Left ventricle myocardium inferior (tissue), 1 donor: ENCODE measurements at regions not wholly inside any gene's neighbourhood (a gene's known extent, or its start where the extent isn't known, plus 50 kb on each side); places are given as distances from the start of the nearest gene placed in this dataset.

Source experiments
- DNase-seq: peaks from one replicate; pipeline ENCODE4 v3.0.0-alpha.2; 2020
- H3K27ac ChIP-seq: fragments of 200-600 bp; replicated peaks from 2 replicates; pipeline ENCODE4 v1.8.0; 2021
- H3K27me3 ChIP-seq: fragments of 200-600 bp; 2 replicates; pipeline ENCODE4 v1.8.0; 2021; ENCODE audit warnings: low read depth
- H3K36me3 ChIP-seq: fragments of 200-600 bp; 2 replicates; pipeline ENCODE4 v1.8.0; 2021
- H3K4me1 ChIP-seq: fragments of 200-600 bp; 2 replicates; pipeline ENCODE4 v1.8.0; 2021
- H3K4me3 ChIP-seq: fragments of 200-600 bp; 2 replicates; pipeline ENCODE4 v1.8.0; 2021; ENCODE audit warnings: mild to moderate bottlenecking, moderate library complexity
- H3K9me3 ChIP-seq: fragments of 200-600 bp; replicated peaks from 2 replicates; pipeline ENCODE4 v1.8.0; 2021
- CTCF ChIP-seq: fragments of 200-600 bp; IDR thresholded peaks from 2 replicates; pipeline ENCODE4 v1.8.0; 2021; ENCODE audit warnings: antibody characterized with exemption, mild to moderate bottlenecking, borderline replicate concordance
- intact Hi-C: fragments of 100-400 bp; cut with micrococcal nuclease; formaldehyde crosslinking; loops from one replicate; pipeline ENCODE4 v1.11.0; 2022
- donor health status: DM: no; HTN: yes; CAD: no; lungs with severe emphysema.

- Histone ChIP-seq H3K36me3 (no peaks in the 10 kb centered on the region), H3K27ac (no peak overlapping the region), H3K4me3 (no peak overlapping the region), H3K4me1 (no peaks in the 10 kb centered on the region), H3K9me3 (no peaks in the 10 kb centered on the region), H3K27me3 (no peaks in the 10 kb centered on the region)
- DNase-seq, result no peak
- intact Hi-C loops, result no loop called here
- no peak for TF ChIP-seq CTCF
Observed at GRCh38 chr4:31955346-31955745, 1235.2 kb downstream of the PCDH7 start.

GRCh38 chr4:31959972-31960371 is 1239.8 kb downstream of the PCDH7 start:
- Histone ChIP-seq H3K9me3 (no peaks in the 10 kb centered on the region), H3K36me3 (no peaks in the 10 kb centered on the region), H3K27ac (no peak overlapping the region), H3K4me1 (no peaks in the 10 kb centered on the region), H3K27me3 (no peaks in the 10 kb centered on the region), H3K4me3 (no peak overlapping the region)
- intact Hi-C loops, result no loop called here
- no peak for DNase-seq
- TF ChIP-seq CTCF, result no peak

- Histone ChIP-seq H3K4me1 (no peaks in the 10 kb centered on the region), H3K9me3 (peaks cover 5% of the 10 kb centered on the region), H3K4me3 (no peak overlapping the region), H3K27ac (no peak overlapping the region), H3K36me3 (no peaks in the 10 kb centered on the region), H3K27me3 (no peaks in the 10 kb centered on the region)
- intact Hi-C loops, result no loop called here
- no peak for DNase-seq
- TF ChIP-seq CTCF, result no peak
Observed at GRCh38 chr4:31964685-31965084, 1244.5 kb downstream of the PCDH7 start.

GRCh38 chr4:31968842-31969241 is 1248.7 kb downstream of the PCDH7 start:
- intact Hi-C loops, result no loop called here
- Histone ChIP-seq H3K36me3 (no peaks in the 10 kb centered on the region), H3K27me3 (no peaks in the 10 kb centered on the region), H3K4me3 (no peak overlapping the region), H3K9me3 (peaks cover 10% of the 10 kb centered on the region), H3K4me1 (no peaks in the 10 kb centered on the region), H3K27ac (no peak overlapping the region)
- TF ChIP-seq CTCF, result no peak
- no peak for DNase-seq

- H3K27me3 ChIP-seq, result no peaks in the 10 kb centered on the region
- H3K9me3 ChIP-seq, result peaks cover 10% of the 10 kb centered on the region
- no peak overlapping the region for H3K27ac ChIP-seq
- no peaks in the 10 kb centered on the region for H3K4me1 ChIP-seq
- intact Hi-C loops, result no loop called here
- no peak for DNase-seq
- H3K4me3 ChIP-seq, result no peak overlapping the region
- TF ChIP-seq CTCF, result no peak
- H3K36me3 ChIP-seq, result no peaks in the 10 kb centered on the region
Observed at GRCh38 chr4:31974490-31975002, 1254.4 kb downstream of the PCDH7 start.

- Histone ChIP-seq H3K4me3 (no peak overlapping the region), H3K9me3 (peaks cover 5% of the 10 kb centered on the region), H3K4me1 (no peaks in the 10 kb centered on the region), H3K36me3 (no peaks in the 10 kb centered on the region), H3K27me3 (no peaks in the 10 kb centered on the region), H3K27ac (no peak overlapping the region)
- intact Hi-C loops, result no loop called here
- DNase-seq, result no peak
- TF ChIP-seq CTCF, result no peak
Observed at GRCh38 chr4:31979988-31980387, 1259.8 kb downstream of the PCDH7 start.
